ENCODE measurements at regions not wholly inside any gene's neighbourhood (a gene's known extent, or its start where the extent isn't known, plus 50 kb on each side); places are given as distances from the start of the nearest gene placed in this dataset.
"Not testable (repeated sequence)": the region's sequence is repeated elsewhere in the genome, so short reads cannot be mapped to it uniquely, and the experiment has no call there.

GRCh38 chr2:128611421-128612320 lies 293.0 kb upstream of the HS6ST1 start:
- H3K4me3 ChIP-seq (ENCODE audit: low read length) = no peak overlapping the region
- no peak for TF ChIP-seq ZNF274 (IDR thresholded peaks at IDR 0.05; ENCODE audit: low read depth, low read length)

GRCh38 chr2:128612628-128613027 lies 294.0 kb upstream of the HS6ST1 start:
- no peak for TF ChIP-seq ZNF274 (IDR thresholded peaks at IDR 0.05; ENCODE audit: low read depth, low read length)
- H3K4me3 ChIP-seq (ENCODE audit: low read length) = no peak overlapping the region

GRCh38 chr2:128613351-128613750 lies 294.7 kb upstream of the HS6ST1 start:
- H3K4me3 ChIP-seq (ENCODE audit: low read length) = no peak overlapping the region
- no peak for TF ChIP-seq ZNF274 (IDR thresholded peaks at IDR 0.05; ENCODE audit: low read depth, low read length)

- no peak for TF ChIP-seq ZNF274 (IDR thresholded peaks at IDR 0.05; ENCODE audit: low read depth, low read length)
- no peak overlapping the region for H3K4me3 ChIP-seq (ENCODE audit: low read length)
Measured at GRCh38 chr2:128613876-128614275, 295.2 kb upstream of the HS6ST1 start.

GRCh38 chr2:128614907-128615306 lies 296.2 kb upstream of the HS6ST1 start:
- not testable (repeated sequence) for H3K4me3 ChIP-seq (ENCODE audit: low read length)

- no peak overlapping the region for H3K4me3 ChIP-seq (ENCODE audit: low read length)
- TF ChIP-seq ZNF274 (IDR thresholded peaks at IDR 0.05; ENCODE audit: low read depth, low read length) = no peak
Measured at GRCh38 chr2:128615571-128615970, 296.9 kb upstream of the HS6ST1 start.

GRCh38 chr2:128617029-128617590 lies 298.4 kb upstream of the HS6ST1 start:
- H3K4me3 ChIP-seq (ENCODE audit: low read length) = no peak overlapping the region
- no peak for TF ChIP-seq ZNF274 (IDR thresholded peaks at IDR 0.05; ENCODE audit: low read depth, low read length)

GRCh38 chr2:128617661-128618060 lies 299.0 kb upstream of the HS6ST1 start:
- TF ChIP-seq ZNF274 (IDR thresholded peaks at IDR 0.05; ENCODE audit: low read depth, low read length) = no peak
- H3K4me3 ChIP-seq (ENCODE audit: low read length) = no peak overlapping the region

- H3K4me3 ChIP-seq (ENCODE audit: low read length) = no peak overlapping the region
- no peak for TF ChIP-seq ZNF274 (IDR thresholded peaks at IDR 0.05; ENCODE audit: low read depth, low read length)
Measured at GRCh38 chr2:128618642-128619041, 300.0 kb upstream of the HS6ST1 start.

- H3K4me3 ChIP-seq (ENCODE audit: low read length) = no peak overlapping the region
- no peak for TF ChIP-seq ZNF274 (IDR thresholded peaks at IDR 0.05; ENCODE audit: low read depth, low read length)
Measured at GRCh38 chr2:128619471-128620325, 301.0 kb upstream of the HS6ST1 start.

GRCh38 chr2:128621074-128621473 lies 302.4 kb upstream of the HS6ST1 start:
- no peak overlapping the region for H3K4me3 ChIP-seq (ENCODE audit: low read length)
- no peak for TF ChIP-seq ZNF274 (IDR thresholded peaks at IDR 0.05; ENCODE audit: low read depth, low read length)

GRCh38 chr2:128622371-128622770 lies 303.7 kb upstream of the HS6ST1 start:
- no peak for TF ChIP-seq ZNF274 (IDR thresholded peaks at IDR 0.05; ENCODE audit: low read depth, low read length)

GRCh38 chr2:128622955-128623620 lies 304.4 kb upstream of the HS6ST1 start:
- H3K4me3 ChIP-seq (ENCODE audit: low read length) = no peak overlapping the region
- TF ChIP-seq ZNF274 (IDR thresholded peaks at IDR 0.05; ENCODE audit: low read depth, low read length) = no peak

More at GRCh38 chr2:128622371-128622770, 303.7 kb upstream of the HS6ST1 start:
- H3K4me3 ChIP-seq (ENCODE audit: low read length) = no peak overlapping the region

Data from GM08714 (cell line).